Mesenchymal stem cell (in vitro differentiated cells and primary cell): ENCODE measurements at regions not wholly inside any gene's neighbourhood (a gene's known extent, or its start where the extent isn't known, plus 50 kb on each side); places are given as distances from the start of the nearest gene placed in this dataset.

Source experiments
- DNase-seq: peaks from one replicate; pipeline ENCODE4 v3.0.0-alpha.2; 2013
- H2AFZ ChIP-seq: one replicate; pipeline ENCODE4 v1.6.1; 2013; ENCODE audit warnings: low read depth, mild to moderate bottlenecking, control low read depth, inconsistent platforms, low read length, moderate library complexity
- H2AK5ac ChIP-seq: 2 replicates; pipeline ENCODE4 v1.6.1; 2013; ENCODE audit warnings: low read length, moderate library complexity, mild to moderate bottlenecking, inconsistent platforms; ENCODE audit not compliant: severe bottlenecking
- H2BK120ac ChIP-seq: one replicate; pipeline ENCODE4 v1.6.1; 2013; ENCODE audit warnings: low read depth, mild to moderate bottlenecking, inconsistent platforms, low read length, moderate library complexity
- H2BK12ac ChIP-seq, 2 experiments: one replicate each; pipeline ENCODE4 v1.6.1; 2013; ENCODE audit warnings: inconsistent platforms in 2 of 2, low read length in 2 of 2, mild to moderate bottlenecking in 2 of 2, moderate library complexity in 2 of 2, control low read depth in 1 of 2
- H2BK15ac ChIP-seq: one replicate; pipeline ENCODE4 v1.6.1; 2013; ENCODE audit warnings: mild to moderate bottlenecking, low read depth, inconsistent platforms; ENCODE audit not compliant: poor library complexity, severe bottlenecking
- H2BK5ac ChIP-seq: 2 replicates; pipeline ENCODE4 v1.6.1; 2013; ENCODE audit warnings: low read depth, mild to moderate bottlenecking, low read length, control low read depth, inconsistent platforms; ENCODE audit not compliant: poor library complexity, severe bottlenecking
- H3K14ac ChIP-seq, 2 experiments: one replicate each; pipeline ENCODE4 v1.6.1; 2013; ENCODE audit warnings: inconsistent platforms in 2 of 2, low read length in 2 of 2, control low read depth in 1 of 2, mild to moderate bottlenecking in 1 of 2, moderate library complexity in 1 of 2
- H3K18ac ChIP-seq, 2 experiments: one replicate each; pipeline ENCODE4 v1.6.1; 2013; ENCODE audit warnings: inconsistent platforms in 2 of 2, low read length in 2 of 2, control low read depth in 1 of 2, low read depth in 1 of 2, mild to moderate bottlenecking in 1 of 2
- H3K23ac ChIP-seq, 2 experiments: one replicate each; pipeline ENCODE4 v1.6.1; 2013; ENCODE audit warnings: inconsistent platforms in 2 of 2, low read length in 2 of 2, mild to moderate bottlenecking in 2 of 2, moderate library complexity in 2 of 2, control low read depth in 1 of 2
- H3K27ac ChIP-seq: 2 replicates; pipeline ENCODE4 v1.5.1; 2013; ENCODE audit warnings: mild to moderate bottlenecking, moderate library complexity, low read length, control low read depth, inconsistent platforms; ENCODE audit not compliant: poor library complexity, severe bottlenecking
- H3K27me3 ChIP-seq, 2 experiments: 2 replicates each; pipeline versions ENCODE4 v1.6.1 to v1.7.0; 2013; ENCODE audit warnings: low read length in 2 of 2, mild to moderate bottlenecking in 2 of 2, moderate library complexity in 2 of 2, control low read depth in 1 of 2, inconsistent platforms in 1 of 2; ENCODE audit not compliant: control insufficient read depth in 1 of 2, insufficient read depth in 1 of 2
- H3K36me3 ChIP-seq, 2 experiments: 2 replicates each; pipeline versions ENCODE4 v1.6.1 to v1.7.0; 2013; ENCODE audit warnings: low read length in 2 of 2, control low read depth in 1 of 2, inconsistent platforms in 1 of 2, low read depth in 1 of 2, mild to moderate bottlenecking in 1 of 2; ENCODE audit not compliant: insufficient read depth in 2 of 2, control insufficient read depth in 1 of 2
- H3K4ac ChIP-seq, 2 experiments: one replicate each; pipeline ENCODE4 v1.6.1; 2013; ENCODE audit warnings: inconsistent platforms in 2 of 2, low read length in 2 of 2, mild to moderate bottlenecking in 2 of 2, moderate library complexity in 2 of 2, control low read depth in 1 of 2, low read depth in 1 of 2
- H3K4me1 ChIP-seq: 2 replicates; pipeline ENCODE4 v1.6.1; 2013; ENCODE audit warnings: low read depth, low read length, control low read depth; ENCODE audit not compliant: control insufficient read depth, insufficient read depth
- H3K4me2 ChIP-seq: 2 replicates; pipeline ENCODE4 v1.6.1; 2013; ENCODE audit warnings: low read length, mild to moderate bottlenecking, inconsistent platforms; ENCODE audit not compliant: poor library complexity, severe bottlenecking
- H3K4me3 ChIP-seq, 2 experiments: 2 replicates each; pipeline versions ENCODE4 v1.5.1 to v1.7.0; 2013; ENCODE audit warnings: low read length in 2 of 2, mild to moderate bottlenecking in 2 of 2, control low read depth in 1 of 2, low read depth in 1 of 2; ENCODE audit not compliant: insufficient read depth in 1 of 2
- H3K79me1 ChIP-seq: replicated peaks from 2 replicates; pipeline ENCODE4 v1.6.1; 2013; ENCODE audit warnings: mild to moderate bottlenecking, control low read depth, low read length, inconsistent platforms; ENCODE audit not compliant: poor library complexity, severe bottlenecking
- H3K9ac ChIP-seq: 2 replicates; pipeline ENCODE4 v1.7.0; 2013; ENCODE audit warnings: mild to moderate bottlenecking, low read length, moderate library complexity
- H3K9me3 ChIP-seq: 2 replicates; pipeline ENCODE4 v1.7.0; 2013; ENCODE audit warnings: mild to moderate bottlenecking, low read length; ENCODE audit not compliant: control insufficient read depth
- H4K8ac ChIP-seq: one replicate; pipeline ENCODE4 v1.6.1; 2013; ENCODE audit warnings: inconsistent platforms, mild to moderate bottlenecking, low read length, moderate library complexity
- H4K91ac ChIP-seq: one replicate; pipeline ENCODE4 v1.6.1; 2013; ENCODE audit warnings: mild to moderate bottlenecking, low read length, inconsistent platforms
- WGBS: methylation state at CpG from one replicate; pipeline ENCODE4 v1.1.7; 2013; ENCODE audit warnings: mixed read lengths; 5-methylcytosine and 5-hydroxymethylcytosine counted together

- Histone ChIP-seq H3K4ac (no peak overlapping the region), H4K91ac (peak overlapping the region; percentile 35), H3K36me3 (no peaks in the 10 kb centered on the region), H4K8ac (no peak overlapping the region), H2AK5ac (peak overlapping the region; percentile 50), H3K18ac (no peak overlapping the region), H2BK15ac (no peak overlapping the region), H3K9ac (no peak overlapping the region), H3K79me1 (no peaks in the 10 kb centered on the region), H3K27me3 (peaks cover 0 to 4% of the 10 kb centered on the region in 2 experiments), H2BK5ac (peak overlapping the region; percentile 80), H3K4me1 (peaks cover 49% of the 10 kb centered on the region), H3K27ac (peak overlapping the region; percentile 63), H2AFZ (no peak overlapping the region), H3K23ac (no peak overlapping the region), H3K9me3 (no peaks in the 10 kb centered on the region), H3K14ac (no peak overlapping the region), H2BK120ac (no peak overlapping the region), H3K4me3 (no peak overlapping the region), H2BK12ac (no peak overlapping the region), H3K4me2 (no peak overlapping the region)
- no peak for DNase-seq
- 100% methylated on average over 3 of the region's 3 CpGs for WGBS
Measured at GRCh38 chr6:44665143-44665542, 277.6 kb downstream of the CDC5L start.

- H2AK5ac ChIP-seq: peak overlapping the region; percentile 96
- no peak overlapping the region for H3K4me2 ChIP-seq
- H3K14ac ChIP-seq: no peak overlapping the region
- no peaks in the 10 kb centered on the region for H3K9me3 ChIP-seq
- H3K18ac ChIP-seq: no peak overlapping the region
- H3K36me3 ChIP-seq: no peaks in the 10 kb centered on the region
- H3K23ac ChIP-seq: no peak overlapping the region
- H3K4ac ChIP-seq: no peak overlapping the region
- no peak overlapping the region for H3K9ac ChIP-seq
- no peak overlapping the region for H2BK12ac ChIP-seq
- H4K91ac ChIP-seq: no peak overlapping the region
- H3K4me3 ChIP-seq: no peak overlapping the region
- peaks cover 45% of the 10 kb centered on the region for H3K4me1 ChIP-seq
- H2BK120ac ChIP-seq: no peak overlapping the region
- H3K79me1 ChIP-seq: no peaks in the 10 kb centered on the region
- DNase-seq: no peak
- H2BK15ac ChIP-seq: no peak overlapping the region
- H3K27ac ChIP-seq: no peak overlapping the region
- 90% methylated on average over 9 of the region's 9 CpGs for WGBS
- H4K8ac ChIP-seq: peak overlapping the region; percentile 17
- H3K27me3 ChIP-seq: peaks cover 0 to 4% of the 10 kb centered on the region in 2 experiments
- no peak overlapping the region for H2AFZ ChIP-seq
- H2BK5ac ChIP-seq: peak overlapping the region; percentile 33
Measured at GRCh38 chr6:44665683-44666082, 278.2 kb downstream of the CDC5L start.

- Histone ChIP-seq H3K79me1 (no peaks in the 10 kb centered on the region), H3K27me3 (peaks cover 0 to 4% of the 10 kb centered on the region in 2 experiments), H2BK12ac (no peak overlapping the region), H3K23ac (no peak overlapping the region), H3K14ac (no peak overlapping the region), H3K4me2 (no peak overlapping the region), H3K9ac (no peak overlapping the region), H4K91ac (no peak overlapping the region), H2AK5ac (peak overlapping the region; percentile 96), H3K27ac (peak overlapping the region; percentile 88), H3K18ac (no peak overlapping the region), H3K4me1 (peaks cover 45% of the 10 kb centered on the region), H3K36me3 (no peaks in the 10 kb centered on the region), H3K4me3 (no peak overlapping the region), H4K8ac (no peak overlapping the region), H2BK15ac (no peak overlapping the region), H3K9me3 (no peaks in the 10 kb centered on the region), H2BK120ac (no peak overlapping the region), H2AFZ (no peak overlapping the region), H3K4ac (no peak overlapping the region), H2BK5ac (peak overlapping the region; percentile 8)
- WGBS: 74% methylated on average over 3 of the region's 3 CpGs
- no peak for DNase-seq
Measured at GRCh38 chr6:44666324-44666723, 278.8 kb downstream of the CDC5L start.

- Histone ChIP-seq H2BK5ac (peak overlapping the region; percentile 98), H3K79me1 (no peaks in the 10 kb centered on the region), H2BK120ac (no peak overlapping the region), H3K18ac (no peak overlapping the region), H3K4me3 (no peak overlapping the region), H3K4me2 (no peak overlapping the region), H3K27me3 (peaks cover 0 to 4% of the 10 kb centered on the region in 2 experiments), H2AK5ac (no peak overlapping the region), H4K91ac (no peak overlapping the region), H4K8ac (no peak overlapping the region), H2AFZ (no peak overlapping the region), H3K4ac (no peak overlapping the region), H2BK15ac (no peak overlapping the region), H2BK12ac (no peak overlapping the region), H3K14ac (no peak overlapping the region), H3K27ac (peak overlapping the region; percentile 98), H3K9ac (no peak overlapping the region), H3K23ac (no peak overlapping the region), H3K4me1 (peaks cover 43% of the 10 kb centered on the region), H3K36me3 (no peaks in the 10 kb centered on the region), H3K9me3 (no peaks in the 10 kb centered on the region)
- peak; percentile 80 for DNase-seq
- 4% methylated on average over 3 of the region's 3 CpGs for WGBS
Measured at GRCh38 chr6:44667226-44667625, 279.7 kb downstream of the CDC5L start.
